DND-41 (cell line): ENCODE measurements at regions not wholly inside any gene's neighbourhood (a gene's known extent, or its start where the extent isn't known, plus 50 kb on each side); places are given as distances from the start of the nearest gene placed in this dataset.

Source experiments
- ATAC-seq: fragments of 200-7000 bp; cut with Tn5 transposase; 3 replicates; pipeline ENCODE4 v1.9.1; 2021; ENCODE audit warnings: low read depth; ENCODE audit not compliant: insufficient read depth
- DNase-seq: peaks from one replicate; pipeline ENCODE4 v3.0.0-alpha.2; 2020
- H2AFZ ChIP-seq: 2 replicates; pipeline ENCODE4 v1.6.0; 2012; ENCODE audit warnings: low read depth, low read length
- H3K27ac ChIP-seq: 2 replicates; pipeline ENCODE4 v1.5.1; 2012; ENCODE audit warnings: low read length, inconsistent platforms
- H3K27me3 ChIP-seq: fragments of 200-600 bp; sonication (generic); 2 replicates; pipeline ENCODE4 v1.6.0; 2012; ENCODE audit warnings: low read length, mild to moderate bottlenecking, inconsistent platforms; ENCODE audit not compliant: insufficient read depth, poor library complexity
- H3K36me3 ChIP-seq: 2 replicates; pipeline ENCODE4 v1.5.1; 2012; ENCODE audit warnings: low read length, inconsistent platforms; ENCODE audit not compliant: insufficient read depth
- H3K4me1 ChIP-seq: 2 replicates; pipeline ENCODE4 v1.5.1; 2012; ENCODE audit warnings: mild to moderate bottlenecking, low read length; ENCODE audit not compliant: insufficient read depth
- H3K4me2 ChIP-seq: 2 replicates; pipeline ENCODE4 v1.6.0; 2012; ENCODE audit warnings: mild to moderate bottlenecking, moderate library complexity, low read length, inconsistent platforms; ENCODE audit not compliant: insufficient read depth
- H3K4me3 ChIP-seq, 2 experiments: fragments of 200-600 bp in 1 of 2; shearing (Covaris generic) in 1 of 2; 2 replicates each; pipeline ENCODE4 v1.5.1; 2012 to 2016; ENCODE audit warnings: inconsistent platforms in 2 of 2, low read length in 2 of 2, mild to moderate bottlenecking in 2 of 2, low read depth in 1 of 2, moderate library complexity in 1 of 2
- H3K79me2 ChIP-seq: 2 replicates; pipeline ENCODE4 v1.6.0; 2012; ENCODE audit warnings: low read length, inconsistent platforms; ENCODE audit not compliant: insufficient read depth
- H3K9ac ChIP-seq: 2 replicates; pipeline ENCODE4 v1.6.0; 2012; ENCODE audit warnings: low read depth, mild to moderate bottlenecking, inconsistent platforms, low read length, moderate library complexity
- H3K9me3 ChIP-seq: 2 replicates; pipeline ENCODE4 v1.5.1; 2012; ENCODE audit warnings: low read length, moderate library complexity, mild to moderate bottlenecking, inconsistent platforms; ENCODE audit not compliant: insufficient read depth, severe bottlenecking
- H4K20me1 ChIP-seq: 2 replicates; pipeline ENCODE4 v1.6.0; 2012; ENCODE audit warnings: low read length; ENCODE audit not compliant: insufficient read depth
- CTCF ChIP-seq: IDR thresholded peaks from 2 replicates; pipeline ENCODE4 v1.5.1; 2012; ENCODE audit warnings: borderline replicate concordance, low read length, moderate library complexity, mild to moderate bottlenecking; ENCODE audit not compliant: poor library complexity, severe bottlenecking; ENCODE audit errors: extremely low read depth
- EZH2 ChIP-seq: IDR thresholded peaks from 3 replicates; pipeline ENCODE4 v1.6.1; 2012; ENCODE audit warnings: borderline replicate concordance, low read depth, mild to moderate bottlenecking, moderate library complexity, low read length, inconsistent platforms; ENCODE audit not compliant: severe bottlenecking

- Histone ChIP-seq H3K4me2 (no peak overlapping the region), H3K36me3 (no peaks in the 10 kb centered on the region), H3K79me2 (no peaks in the 10 kb centered on the region), H3K4me1 (no peaks in the 10 kb centered on the region), H2AFZ (no peak overlapping the region), H3K4me3 (no peak overlapping the region), H3K9me3 (no peaks in the 10 kb centered on the region), H3K9ac (no peak overlapping the region), H3K27me3 (peaks cover 14% of the 10 kb centered on the region), H3K27ac (no peak overlapping the region), H4K20me1 (no peaks in the 10 kb centered on the region)
- TF ChIP-seq EZH2: no peak
- no peak for TF ChIP-seq CTCF
- ATAC-seq (no peak; the same call in 2 of the 3 replicates), DNase-seq (no peak)
Measured at GRCh38 chr12:88634008-88634407, 53.7 kb upstream of the KITLG start.

GRCh38 chr12:88633312-88633711 is 53.0 kb upstream of the KITLG start:
- no peaks in the 10 kb centered on the region for H3K9me3 ChIP-seq
- TF ChIP-seq CTCF: no peak
- no peak for TF ChIP-seq EZH2
- no peak overlapping the region for H3K4me3 ChIP-seq
- DNase-seq (no peak), ATAC-seq (no peak)
- H3K4me1 ChIP-seq: no peaks in the 10 kb centered on the region
- no peak overlapping the region for H3K4me2 ChIP-seq
- no peaks in the 10 kb centered on the region for H4K20me1 ChIP-seq
- no peak overlapping the region for H2AFZ ChIP-seq
- H3K9ac ChIP-seq: no peak overlapping the region
- no peaks in the 10 kb centered on the region for H3K36me3 ChIP-seq
- no peak overlapping the region for H3K27ac ChIP-seq
- no peaks in the 10 kb centered on the region for H3K79me2 ChIP-seq
- H3K27me3 ChIP-seq: peaks cover 18% of the 10 kb centered on the region

- H3K9me3 ChIP-seq: no peaks in the 10 kb centered on the region
- H3K4me2 ChIP-seq: no peak overlapping the region
- H3K9ac ChIP-seq: no peak overlapping the region
- H3K79me2 ChIP-seq: no peaks in the 10 kb centered on the region
- H2AFZ ChIP-seq: no peak overlapping the region
- no peaks in the 10 kb centered on the region for H3K36me3 ChIP-seq
- peaks cover 18% of the 10 kb centered on the region for H3K27me3 ChIP-seq
- H3K4me3 ChIP-seq: no peak overlapping the region
- no peak overlapping the region for H3K27ac ChIP-seq
- no peaks in the 10 kb centered on the region for H4K20me1 ChIP-seq
- H3K4me1 ChIP-seq: no peaks in the 10 kb centered on the region
- TF ChIP-seq CTCF (no peak), EZH2 (no peak)
- no peak for ATAC-seq
- DNase-seq: no peak
Measured at GRCh38 chr12:88630561-88630960, 50.3 kb upstream of the KITLG start.
